NCI-H2196 treated with DMSO at 0.1 percent for 48 hours (cell line): ENCODE measurements at regions not wholly inside any gene's neighbourhood (a gene's known extent, or its start where the extent isn't known, plus 50 kb on each side); places are given as distances from the start of the nearest gene placed in this dataset.

Experiments
- DNase-seq: peaks from one replicate; lab custom pipeline; 2025; ENCODE audit not compliant: unreplicated experiment; lab: John Stamatoyannopoulos, UW

- no peak for DNase-seq
Observed at GRCh38 chr16:9546438-9546786, 455.0 kb downstream of the HAPSTR1 start.

GRCh38 chr16:9549487-9549886 lies 458.0 kb downstream of the HAPSTR1 start:
- no peak for DNase-seq

- DNase-seq, result no peak
Observed at GRCh38 chr16:9555051-9555450, 463.6 kb downstream of the HAPSTR1 start.

- DNase-seq, result no peak
Observed at GRCh38 chr16:9556949-9557665, 465.7 kb downstream of the HAPSTR1 start.

GRCh38 chr16:9557713-9558112 lies 466.3 kb downstream of the HAPSTR1 start:
- no peak for DNase-seq

- no peak for DNase-seq
Observed at GRCh38 chr16:9566099-9566498, 474.7 kb downstream of the HAPSTR1 start.

GRCh38 chr16:9567666-9568065 lies 476.2 kb downstream of the HAPSTR1 start:
- no peak for DNase-seq

- no peak for DNase-seq
Observed at GRCh38 chr16:9568261-9568660, 476.8 kb downstream of the HAPSTR1 start.

- DNase-seq, result no peak
Observed at GRCh38 chr16:9570521-9570920, 479.1 kb downstream of the HAPSTR1 start.

- no peak for DNase-seq
Observed at GRCh38 chr16:9578459-9578858, 487.0 kb downstream of the HAPSTR1 start.

GRCh38 chr16:9580025-9580424 lies 488.6 kb downstream of the HAPSTR1 start:
- DNase-seq, result no peak

GRCh38 chr16:9593440-9593839 lies 502.0 kb downstream of the HAPSTR1 start:
- DNase-seq, result no peak

GRCh38 chr16:9594047-9594446 lies 502.6 kb downstream of the HAPSTR1 start:
- DNase-seq, result no peak

- DNase-seq, result no peak
Observed at GRCh38 chr16:9594946-9595345, 503.5 kb downstream of the HAPSTR1 start.

- no peak for DNase-seq
Observed at GRCh38 chr16:9595393-9595792, 503.9 kb downstream of the HAPSTR1 start.

- no peak for DNase-seq
Observed at GRCh38 chr16:9596788-9597187, 505.3 kb downstream of the HAPSTR1 start.

- DNase-seq, result no peak
Observed at GRCh38 chr16:9597967-9598730, 506.7 kb downstream of the HAPSTR1 start.

GRCh38 chr16:9598731-9599083 lies 507.3 kb downstream of the HAPSTR1 start:
- DNase-seq, result no peak

GRCh38 chr16:9599415-9600120 lies 508.1 kb downstream of the HAPSTR1 start:
- DNase-seq, result no peak

- DNase-seq, result no peak
Observed at GRCh38 chr16:9602189-9602588, 510.7 kb downstream of the HAPSTR1 start.

GRCh38 chr16:9603316-9603715 lies 511.9 kb downstream of the HAPSTR1 start:
- no peak for DNase-seq
